HFFc6 (cell line): ENCODE measurements at regions not wholly inside any gene's neighbourhood (a gene's known extent, or its start where the extent isn't known, plus 50 kb on each side); places are given as distances from the start of the nearest gene placed in this dataset.
A peak's percentile ranks its signal among the peaks of the same experiment; 100 is the strongest.
"Not testable (repeated sequence)": the region's sequence is repeated elsewhere in the genome, so short reads cannot be mapped to it uniquely, and the experiment has no call there.

ENCODE experiments used
- DNase-seq: peaks from one replicate; pipeline ENCODE4 v3.0.0-alpha.2; 2018
- H3K27ac Mint-ChIP-seq: 2 replicates; pipeline ENCODE4 v1.8.0; 2020; ENCODE audit warnings: mild to moderate bottlenecking, mixed read lengths
- H3K27me3 Mint-ChIP-seq: 2 replicates; pipeline ENCODE4 v1.8.0; 2021; ENCODE audit warnings: mild to moderate bottlenecking, moderate library complexity, mixed read lengths; ENCODE audit not compliant: insufficient read depth
- H3K36me3 Mint-ChIP-seq: 2 replicates; pipeline ENCODE4 v1.8.0; 2021; ENCODE audit warnings: low read depth, mixed read lengths
- H3K4me1 Mint-ChIP-seq: 2 replicates; pipeline ENCODE4 v1.8.0; 2020; ENCODE audit warnings: low read depth, mixed read lengths
- H3K4me3 Mint-ChIP-seq: 2 replicates; pipeline ENCODE4 v1.8.0; 2020; ENCODE audit warnings: mild to moderate bottlenecking, moderate library complexity, mixed read lengths
- H3K9me3 Mint-ChIP-seq: 2 replicates; pipeline ENCODE4 v1.8.0; 2020; ENCODE audit warnings: mild to moderate bottlenecking, mixed read lengths
- TF ChIP-seq, protein P1 (sequence below): fragments of 200-600 bp; sonication (generic); IDR thresholded peaks from 2 replicates; pipeline ENCODE4 v1.5.0; 2021; ENCODE audit warnings: antibody characterized with exemption, mild to moderate bottlenecking

DNA sequence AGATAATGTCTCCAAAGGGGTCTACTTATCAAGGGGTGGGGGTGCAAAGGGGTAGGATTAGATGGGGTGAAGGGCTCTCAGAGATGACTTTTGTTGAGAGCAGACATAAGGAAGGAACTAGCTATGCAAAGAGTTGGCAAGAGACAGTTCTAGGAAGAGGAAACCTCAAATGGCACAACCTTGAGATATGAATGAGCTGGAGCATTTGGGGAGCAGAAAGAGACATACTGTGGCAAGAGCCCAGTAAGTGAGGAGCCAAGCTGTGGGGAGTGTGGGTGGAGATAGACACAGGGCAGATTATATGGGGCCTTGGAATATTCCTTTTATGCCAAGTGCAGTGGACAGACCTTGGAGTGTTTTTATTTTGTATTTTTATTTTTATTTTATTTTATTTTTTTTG lies 84.8 kb upstream of the BTG3 start:
- Mint-ChIP-seq H3K27ac (no peak overlapping the region), H3K27me3 (peaks cover 14% of the 10 kb centered on the region; the same call in 1 of the 2 replicates), H3K36me3 (no peaks in the 10 kb centered on the region; the same call in 1 of the 2 replicates), H3K4me1 (no peaks in the 10 kb centered on the region), H3K9me3 (peaks cover 2% of the 10 kb centered on the region; the same call in 1 of the 2 replicates), H3K4me3 (no peak overlapping the region)
- DNase-seq = no peak
- TF ChIP-seq, protein P1, sequence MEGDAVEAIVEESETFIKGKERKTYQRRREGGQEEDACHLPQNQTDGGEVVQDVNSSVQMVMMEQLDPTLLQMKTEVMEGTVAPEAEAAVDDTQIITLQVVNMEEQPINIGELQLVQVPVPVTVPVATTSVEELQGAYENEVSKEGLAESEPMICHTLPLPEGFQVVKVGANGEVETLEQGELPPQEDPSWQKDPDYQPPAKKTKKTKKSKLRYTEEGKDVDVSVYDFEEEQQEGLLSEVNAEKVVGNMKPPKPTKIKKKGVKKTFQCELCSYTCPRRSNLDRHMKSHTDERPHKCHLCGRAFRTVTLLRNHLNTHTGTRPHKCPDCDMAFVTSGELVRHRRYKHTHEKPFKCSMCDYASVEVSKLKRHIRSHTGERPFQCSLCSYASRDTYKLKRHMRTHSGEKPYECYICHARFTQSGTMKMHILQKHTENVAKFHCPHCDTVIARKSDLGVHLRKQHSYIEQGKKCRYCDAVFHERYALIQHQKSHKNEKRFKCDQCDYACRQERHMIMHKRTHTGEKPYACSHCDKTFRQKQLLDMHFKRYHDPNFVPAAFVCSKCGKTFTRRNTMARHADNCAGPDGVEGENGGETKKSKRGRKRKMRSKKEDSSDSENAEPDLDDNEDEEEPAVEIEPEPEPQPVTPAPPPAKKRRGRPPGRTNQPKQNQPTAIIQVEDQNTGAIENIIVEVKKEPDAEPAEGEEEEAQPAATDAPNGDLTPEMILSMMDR = no peak

DNA sequence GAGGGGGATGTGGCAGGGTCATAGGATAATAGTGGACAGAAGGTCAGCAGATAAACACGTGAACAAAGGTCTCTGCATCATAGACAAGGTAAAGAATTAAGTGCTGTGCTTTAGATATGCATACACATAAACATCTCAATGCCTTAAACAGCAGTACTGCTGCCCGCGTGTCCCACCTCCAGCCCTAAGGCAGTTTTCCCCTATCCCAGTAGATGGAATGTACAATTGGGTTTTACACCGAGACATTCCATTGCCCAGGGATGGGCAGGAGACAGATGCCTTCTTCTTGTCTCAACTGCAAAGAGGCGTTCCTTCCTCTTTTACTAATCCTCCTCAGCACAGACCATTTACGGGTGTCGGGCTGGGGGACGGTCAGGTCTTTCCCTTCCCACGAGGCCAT lies 81.7 kb upstream of the BTG3 start:
- not testable (repeated sequence) for H3K4me3 Mint-ChIP-seq, H3K36me3 Mint-ChIP-seq, H3K27ac Mint-ChIP-seq, H3K9me3 Mint-ChIP-seq, DNase-seq, H3K27me3 Mint-ChIP-seq
- peaks cover 15% of the 10 kb centered on the region for H3K4me1 Mint-ChIP-seq

DNA sequence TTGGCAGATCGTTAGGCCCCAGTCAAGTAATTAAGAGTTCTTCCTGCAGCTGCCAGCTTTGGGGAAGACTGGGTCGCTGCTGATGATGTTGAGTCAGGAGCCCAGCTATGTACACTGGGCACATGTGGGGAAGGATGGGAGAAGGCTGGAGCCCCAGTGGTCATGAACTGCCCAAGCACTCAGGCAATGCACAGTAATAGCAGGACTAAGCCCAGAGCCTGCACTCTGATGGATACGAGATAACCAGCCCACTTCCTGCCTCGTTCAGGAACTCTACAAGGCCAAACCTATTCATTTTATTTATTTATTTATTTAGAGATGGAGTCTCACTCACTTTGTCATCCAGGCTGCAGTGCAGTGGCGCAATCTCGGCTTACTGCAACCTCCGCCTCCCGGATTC lies 81.1 kb upstream of the BTG3 start:
- Mint-ChIP-seq H3K36me3 (no peaks in the 10 kb centered on the region; the same call in 1 of the 2 replicates), H3K27ac (no peak overlapping the region), H3K4me3 (no peak overlapping the region), H3K4me1 (peaks cover 22% of the 10 kb centered on the region), H3K27me3 (peaks cover 3% of the 10 kb centered on the region; the same call in 1 of the 2 replicates), H3K9me3 (no peaks in the 10 kb centered on the region)
- no peak for DNase-seq
- TF ChIP-seq, protein P1 = no peak

DNA sequence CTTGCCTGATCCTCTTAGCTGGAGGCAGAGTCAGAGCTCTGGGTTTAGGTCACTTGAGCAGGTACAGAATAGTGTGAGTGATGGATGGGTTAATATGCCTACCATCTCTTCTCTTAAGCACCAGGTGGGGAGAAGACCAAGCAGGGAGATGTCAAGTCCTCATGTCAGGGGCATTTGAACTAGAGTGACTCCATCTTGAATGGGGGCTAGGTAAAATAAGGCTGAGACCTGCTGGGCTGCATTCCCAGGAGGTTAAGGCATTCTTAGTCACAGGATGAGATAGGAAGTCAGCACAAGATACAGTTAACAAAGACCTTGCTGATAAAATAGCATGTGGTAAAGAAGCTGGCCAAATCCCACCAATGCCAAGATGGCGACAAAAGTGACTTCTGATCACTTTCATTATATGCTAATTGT lies 77.4 kb upstream of the BTG3 start:
- Mint-ChIP-seq H3K36me3 (no peaks in the 10 kb centered on the region; the same call in 1 of the 2 replicates), H3K9me3 (no peaks in the 10 kb centered on the region; the same call in 1 of the 2 replicates), H3K27me3 (peaks cover 9% of the 10 kb centered on the region; the same call in 1 of the 2 replicates), H3K4me3 (no peak overlapping the region), H3K4me1 (peaks cover 25% of the 10 kb centered on the region), H3K27ac (no peak overlapping the region)
- DNase-seq = no peak
- TF ChIP-seq, protein P1 = no peak

DNA sequence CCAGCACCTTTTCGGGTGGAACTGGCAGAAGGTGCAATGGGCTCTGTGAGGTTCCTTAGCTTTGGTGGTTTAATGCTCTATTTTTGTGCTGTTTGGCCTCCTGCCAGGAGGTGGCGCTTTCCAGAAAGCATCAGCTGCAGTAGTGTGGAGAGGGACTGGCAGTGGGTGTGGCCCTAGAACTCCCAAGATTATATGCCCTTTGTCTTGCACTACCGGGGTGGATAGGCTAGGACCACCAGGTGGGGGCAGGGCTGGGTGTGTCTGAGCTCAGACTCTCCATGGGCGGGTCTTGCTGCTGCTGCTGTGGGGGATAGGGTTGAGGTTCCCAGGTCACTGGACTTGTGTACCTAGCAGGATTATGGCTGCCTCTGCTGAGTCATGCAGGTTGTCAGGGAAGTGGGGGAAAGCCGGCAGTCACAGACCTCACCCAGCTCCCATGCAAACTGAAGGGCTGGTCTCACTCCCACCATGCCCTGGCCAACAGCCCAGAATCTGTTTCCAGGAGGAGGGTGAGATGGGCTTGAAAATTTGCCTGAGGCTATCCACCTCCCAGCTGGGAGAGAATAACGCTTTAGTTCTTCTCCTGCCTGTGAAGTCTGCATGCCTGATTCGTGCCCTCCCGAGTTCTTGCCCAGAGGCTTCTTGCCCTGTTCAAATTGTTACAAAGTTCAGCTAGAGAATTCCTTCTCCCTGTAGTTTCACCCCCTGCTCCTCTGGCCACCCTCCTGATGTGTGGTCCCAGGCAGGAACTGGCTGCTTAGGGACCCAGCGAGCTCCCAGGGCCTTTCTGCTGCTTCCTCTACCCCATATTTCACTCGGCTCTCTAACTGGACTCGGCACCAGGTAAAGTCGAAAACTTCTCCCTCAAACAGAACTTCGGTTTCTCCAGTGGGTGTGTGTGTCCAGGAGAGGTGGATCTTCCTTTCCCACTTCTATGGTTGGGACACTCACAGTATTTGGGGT lies 76.5 kb upstream of the BTG3 start:
- Mint-ChIP-seq H3K9me3 (no peaks in the 10 kb centered on the region; the same call in 1 of the 2 replicates), H3K36me3 (no peaks in the 10 kb centered on the region; the same call in 1 of the 2 replicates), H3K27ac (peak overlapping the region; percentile 46; the same call in 1 of the 2 replicates), H3K4me1 (peaks cover 25% of the 10 kb centered on the region), H3K27me3 (peaks cover 9% of the 10 kb centered on the region; the same call in 1 of the 2 replicates), H3K4me3 (peak overlapping the region; percentile 55)
- TF ChIP-seq, protein P1 = peak; percentile 53; the same call in 1 of the 2 replicates
- peak; percentile 58 for DNase-seq

DNA sequence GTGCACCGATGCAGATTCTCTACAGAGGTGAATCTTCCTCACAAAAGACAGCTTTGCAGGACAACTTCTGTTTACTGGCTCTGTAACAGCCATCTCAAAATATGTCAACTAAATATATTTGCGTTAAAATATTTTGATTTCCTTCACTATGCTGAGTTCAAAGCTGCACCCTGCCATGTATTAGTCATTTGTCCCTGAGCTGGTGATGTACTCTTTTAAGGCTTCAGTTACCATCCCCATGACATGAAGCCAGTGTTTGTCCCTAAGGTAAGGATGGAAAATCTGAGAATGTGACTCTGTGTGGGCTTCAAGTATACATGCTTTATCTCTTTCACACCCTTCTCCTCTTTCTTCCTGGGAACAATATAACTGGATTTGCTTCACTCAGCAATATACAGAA lies 70.2 kb upstream of the BTG3 start:
- no peaks in the 10 kb centered on the region for H3K36me3 Mint-ChIP-seq
- no peak overlapping the region for H3K4me3 Mint-ChIP-seq
- no peaks in the 10 kb centered on the region; the same call in 1 of the 2 replicates for H3K9me3 Mint-ChIP-seq
- H3K4me1 Mint-ChIP-seq = no peaks in the 10 kb centered on the region
- peaks cover 11% of the 10 kb centered on the region; the same call in 1 of the 2 replicates for H3K27me3 Mint-ChIP-seq
- TF ChIP-seq, protein P1 = no peak
- no peak overlapping the region for H3K27ac Mint-ChIP-seq
- DNase-seq = no peak
